ENCODE measurements at regions not wholly inside any gene's neighbourhood (a gene's known extent, or its start where the extent isn't known, plus 50 kb on each side); places are given as distances from the start of the nearest gene placed in this dataset.

DNA sequence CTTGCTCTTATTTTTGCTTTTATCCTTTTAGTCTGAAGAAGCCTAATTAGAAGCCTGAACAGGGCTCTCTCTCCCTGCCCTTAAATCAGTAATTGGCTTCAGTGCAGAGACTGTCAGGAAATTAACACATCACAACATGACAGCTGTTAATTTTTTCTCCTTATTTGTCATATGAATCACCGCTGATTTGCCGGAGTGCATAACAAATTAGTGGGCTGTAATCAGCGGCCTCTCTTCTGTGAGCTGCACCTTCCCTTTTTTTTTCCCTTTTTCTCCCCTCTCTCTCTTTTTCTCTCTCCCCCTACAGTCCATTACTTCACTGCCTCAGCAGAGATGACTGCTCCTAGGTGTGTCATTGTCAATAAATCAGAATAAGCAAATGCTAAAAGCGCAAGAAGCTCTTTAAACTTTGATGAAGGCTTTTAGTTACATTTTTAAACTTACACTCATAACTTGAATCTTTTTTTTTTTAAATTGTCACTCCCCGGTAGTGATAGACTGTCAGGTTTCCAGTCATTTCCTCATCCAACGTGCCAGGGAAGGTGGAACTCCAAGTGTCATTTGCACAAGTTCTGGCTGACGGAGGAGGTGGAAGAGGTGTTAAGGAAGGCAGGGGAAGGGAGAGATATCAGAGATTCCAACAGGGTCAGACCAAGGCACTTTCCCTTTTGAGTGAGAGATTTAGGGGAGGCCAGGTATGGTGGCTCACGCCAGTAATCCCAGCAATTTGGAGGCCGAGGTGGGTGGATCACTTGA lies 197.1 kb upstream of the TSHZ3 start:
- no peaks in the 10 kb centered on the region for H3K4me1 ChIP-seq
- no peak for DNase-seq
- no peaks in the 10 kb centered on the region for H3K9me3 ChIP-seq
- H3K27ac ChIP-seq, result no peak overlapping the region
- no peak for ATAC-seq (ENCODE audit: low FRiP score in 2 of 2)
- TF ChIP-seq EP300 (IDR thresholded peaks at IDR 0.05) (no peak), POLR2A (IDR thresholded peaks at IDR 0.05) (no peak), POLR2AphosphoS5 (IDR thresholded peaks at IDR 0.05) (no peak)
- TF ChIP-seq, protein P1, sequence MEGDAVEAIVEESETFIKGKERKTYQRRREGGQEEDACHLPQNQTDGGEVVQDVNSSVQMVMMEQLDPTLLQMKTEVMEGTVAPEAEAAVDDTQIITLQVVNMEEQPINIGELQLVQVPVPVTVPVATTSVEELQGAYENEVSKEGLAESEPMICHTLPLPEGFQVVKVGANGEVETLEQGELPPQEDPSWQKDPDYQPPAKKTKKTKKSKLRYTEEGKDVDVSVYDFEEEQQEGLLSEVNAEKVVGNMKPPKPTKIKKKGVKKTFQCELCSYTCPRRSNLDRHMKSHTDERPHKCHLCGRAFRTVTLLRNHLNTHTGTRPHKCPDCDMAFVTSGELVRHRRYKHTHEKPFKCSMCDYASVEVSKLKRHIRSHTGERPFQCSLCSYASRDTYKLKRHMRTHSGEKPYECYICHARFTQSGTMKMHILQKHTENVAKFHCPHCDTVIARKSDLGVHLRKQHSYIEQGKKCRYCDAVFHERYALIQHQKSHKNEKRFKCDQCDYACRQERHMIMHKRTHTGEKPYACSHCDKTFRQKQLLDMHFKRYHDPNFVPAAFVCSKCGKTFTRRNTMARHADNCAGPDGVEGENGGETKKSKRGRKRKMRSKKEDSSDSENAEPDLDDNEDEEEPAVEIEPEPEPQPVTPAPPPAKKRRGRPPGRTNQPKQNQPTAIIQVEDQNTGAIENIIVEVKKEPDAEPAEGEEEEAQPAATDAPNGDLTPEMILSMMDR (IDR thresholded peaks at IDR 0.05), result no peak
- no peak overlapping the region for H3K4me3 ChIP-seq
- WGBS, 2 donors, result 79 to 80% methylated on average over 9 of the region's 9 CpGs
- no peaks in the 10 kb centered on the region for H3K27me3 ChIP-seq
- H3K36me3 ChIP-seq, result no peaks in the 10 kb centered on the region

DNA sequence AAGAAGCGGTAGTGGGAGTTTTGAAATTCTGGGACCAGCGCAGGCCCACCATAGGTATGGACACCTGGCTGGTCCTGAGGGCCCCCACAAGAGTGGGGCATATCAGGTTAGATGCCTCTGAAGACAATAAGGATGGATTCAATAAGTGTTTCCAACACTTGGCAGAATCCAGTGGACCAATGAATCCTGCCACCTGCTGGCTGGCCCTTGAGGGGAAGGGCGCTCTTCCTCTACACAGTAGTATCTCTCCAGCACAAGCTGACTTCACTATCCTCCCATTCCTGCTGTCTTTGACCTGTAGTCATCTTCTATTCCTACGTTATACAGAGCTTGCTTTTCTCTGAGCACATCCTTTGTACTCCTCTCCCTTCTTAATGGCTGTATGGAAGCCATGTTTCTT lies 199.7 kb upstream of the TSHZ3 start:
- DNase-seq (no peak), ATAC-seq (ENCODE audit: low FRiP score in 2 of 2) (peak in 1 of 2 donors; percentile 24)

DNA sequence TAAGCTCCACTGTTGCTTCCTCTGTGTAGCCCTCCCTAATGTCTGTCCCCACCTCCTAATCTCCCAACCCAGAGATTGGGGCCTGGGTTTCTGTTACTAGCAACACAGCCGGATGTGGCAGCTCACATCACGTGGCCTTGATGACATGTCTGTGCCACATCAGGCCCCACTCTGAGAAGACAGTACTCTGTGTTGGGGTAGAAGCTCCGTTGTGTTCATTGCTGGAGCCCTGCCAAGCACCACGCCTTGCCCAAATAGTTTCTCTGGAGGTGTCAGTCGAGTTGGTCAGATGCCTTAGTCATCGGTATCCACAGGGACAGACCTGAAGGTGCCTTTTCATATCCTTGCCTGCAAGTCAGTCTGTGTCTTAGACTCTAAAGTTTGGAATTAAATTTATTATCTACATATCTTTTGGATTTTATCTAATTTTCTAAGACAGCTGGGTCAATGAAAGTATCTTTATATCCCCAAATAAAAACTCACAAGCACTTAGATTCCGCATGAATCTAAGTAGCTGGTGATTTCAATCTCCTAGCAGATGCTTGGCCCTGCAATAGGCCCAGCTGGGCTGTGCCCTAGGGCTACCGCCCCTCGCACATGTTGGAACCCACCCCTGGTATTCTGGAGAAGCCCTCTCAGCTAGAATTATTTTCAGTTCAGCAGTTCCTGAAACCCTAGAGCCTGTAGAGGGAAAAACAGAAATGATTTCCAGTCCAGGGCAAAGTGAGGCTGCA lies 204.0 kb upstream of the TSHZ3 start:
- Histone ChIP-seq H3K9me3 (no peaks in the 10 kb centered on the region), H3K4me3 (no peak overlapping the region), H3K36me3 (no peaks in the 10 kb centered on the region), H3K27ac (no peak overlapping the region), H3K27me3 (no peaks in the 10 kb centered on the region), H3K4me1 (no peaks in the 10 kb centered on the region)
- ATAC-seq (ENCODE audit: low FRiP score in 2 of 2), result no peak
- DNase-seq, result no peak
- TF ChIP-seq POLR2A (IDR thresholded peaks at IDR 0.05), result no peak
- TF ChIP-seq POLR2AphosphoS5 (IDR thresholded peaks at IDR 0.05), result no peak
- no peak for TF ChIP-seq EP300 (IDR thresholded peaks at IDR 0.05)
- TF ChIP-seq, protein P1 (IDR thresholded peaks at IDR 0.05), result no peak
- WGBS, 2 donors, result 70 to 73% methylated on average over 9 of the region's 9 CpGs

More for the DNA sequence above, 199.7 kb upstream of the TSHZ3 start:
- Histone ChIP-seq H3K4me1 (no peaks in the 10 kb centered on the region), H3K36me3 (no peaks in the 10 kb centered on the region), H3K4me3 (no peak overlapping the region), H3K27ac (no peak overlapping the region), H3K27me3 (no peaks in the 10 kb centered on the region), H3K9me3 (no peaks in the 10 kb centered on the region)
- 77 to 89% methylated on average over 4 of the region's 4 CpGs for WGBS, 2 donors
- TF ChIP-seq, protein P1 (IDR thresholded peaks at IDR 0.05), result peak in 1 of 6 experiments; percentile 14
- no peak for TF ChIP-seq EP300 (IDR thresholded peaks at IDR 0.05)

DNA sequence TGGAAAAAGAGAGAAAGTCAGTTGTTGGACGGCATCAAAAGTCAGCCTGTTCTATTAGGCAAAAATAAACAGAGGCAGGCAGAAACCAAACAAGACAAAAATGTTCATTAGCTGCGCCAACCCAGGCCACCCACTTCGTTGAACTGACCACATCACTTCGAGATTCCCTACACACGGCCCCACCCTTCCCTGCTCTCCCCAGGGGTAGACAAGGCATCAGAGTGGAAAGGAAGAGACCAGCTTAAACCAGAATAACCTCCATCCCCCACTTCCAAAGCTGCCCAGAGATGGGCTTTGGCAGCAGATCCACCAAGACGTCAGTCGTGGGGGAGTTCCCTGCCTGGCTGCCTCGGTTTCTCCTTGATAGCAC lies 204.6 kb upstream of the TSHZ3 start:
- H3K4me3 ChIP-seq, result no peak overlapping the region
- no peaks in the 10 kb centered on the region for H3K4me1 ChIP-seq
- H3K36me3 ChIP-seq, result no peaks in the 10 kb centered on the region
- peak in 1 of 2 donors; percentile 20 for ATAC-seq (ENCODE audit: low FRiP score in 2 of 2)
- WGBS, 2 donors, result 66 to 79% methylated on average over 8 of the region's 8 CpGs
- TF ChIP-seq EP300 (IDR thresholded peaks at IDR 0.05), result no peak
- TF ChIP-seq POLR2AphosphoS5 (IDR thresholded peaks at IDR 0.05), result no peak
- TF ChIP-seq POLR2A (IDR thresholded peaks at IDR 0.05), result no peak
- TF ChIP-seq, protein P1 (IDR thresholded peaks at IDR 0.05), result no peak
- no peaks in the 10 kb centered on the region for H3K9me3 ChIP-seq
- no peak for DNase-seq
- H3K27ac ChIP-seq, result no peak overlapping the region
- H3K27me3 ChIP-seq, result no peaks in the 10 kb centered on the region

All from upper lobe of left lung (tissue), 6 donors.